WTC11 (cell line): ENCODE measurements at regions not wholly inside any gene's neighbourhood (a gene's known extent, or its start where the extent isn't known, plus 50 kb on each side); places are given as distances from the start of the nearest gene placed in this dataset.
"Not testable (repeated sequence)": the region's sequence is repeated elsewhere in the genome, so short reads cannot be mapped to it uniquely, and the experiment has no call there.

Experiments used
- ATAC-seq: fragments of 200-7000 bp; cut with Tn5 transposase; 2 replicates; pipeline ENCODE4 v1.10.0; 2021; ENCODE audit warnings: mild to moderate bottlenecking, moderate library complexity
- CTCF ChIA-PET: fragments of 300-600 bp; sonication (Branson Sonifier 250); formaldehyde crosslinking; loops from one replicate; lab custom pipeline; 2021; ENCODE audit warnings: antibody characterized with exemption; lab: Charles Lee
- POLR2A ChIA-PET: fragments of 350-600 bp; sonication (Branson Sonifier 250); formaldehyde crosslinking; loops from one replicate; lab custom pipeline; 2021; ENCODE audit warnings: antibody characterized with exemption; lab: Charles Lee
- DNase-seq: peaks from one replicate; pipeline ENCODE4 v3.0.0; 2021; ENCODE audit warnings: low spot score
- H3K27ac Mint-ChIP-seq: 2 replicates; pipeline ENCODE4 v1.8.0; 2021; ENCODE audit warnings: mixed read lengths
- H3K27me3 Mint-ChIP-seq: 2 replicates; pipeline ENCODE4 v1.8.0; 2021; ENCODE audit warnings: low read depth, mild to moderate bottlenecking, moderate library complexity, mixed read lengths
- H3K36me3 Mint-ChIP-seq: 2 replicates; pipeline ENCODE4 v1.8.0; 2021; ENCODE audit warnings: mixed read lengths
- H3K4me1 Mint-ChIP-seq: 2 replicates; pipeline ENCODE4 v1.8.0; 2022; ENCODE audit warnings: mixed read lengths
- H3K4me3 Mint-ChIP-seq: 2 replicates; pipeline ENCODE4 v1.8.0; 2021; ENCODE audit warnings: mild to moderate bottlenecking, moderate library complexity, mixed read lengths
- H3K9me3 Mint-ChIP-seq: 2 replicates; pipeline ENCODE4 v1.8.0; 2021; ENCODE audit warnings: mixed read lengths
- ATF1 ChIP-seq: sonication (generic); formaldehyde crosslinking; IDR thresholded peaks from 2 replicates; pipeline ENCODE4 v1.8.1; 2023; ENCODE audit warnings: mild to moderate bottlenecking, moderate library complexity, missing genetic modification reagents
- FOXJ3 ChIP-seq: sonication (generic); formaldehyde crosslinking; IDR thresholded peaks from 2 replicates; pipeline ENCODE4 v1.9.0; 2021; ENCODE audit warnings: missing genetic modification reagents, mild to moderate bottlenecking, borderline replicate concordance
- FOXP1 ChIP-seq: sonication (generic); formaldehyde crosslinking; IDR thresholded peaks from 2 replicates; pipeline ENCODE4 v1.8.0; 2022; ENCODE audit warnings: missing genetic modification reagents, mild to moderate bottlenecking, moderate library complexity, borderline replicate concordance
- GRHL2 ChIP-seq: fragments of 250-450 bp; sonication (Bioruptor Pico); IDR thresholded peaks from 2 replicates; pipeline ENCODE4 v1.8.0; 2022; ENCODE audit warnings: mild to moderate bottlenecking, moderate library complexity; ENCODE audit not compliant: insufficient replicate concordance, severe bottlenecking
- MXD4 ChIP-seq: fragments of 250-450 bp; sonication (Bioruptor Pico); IDR thresholded peaks from 2 replicates; pipeline ENCODE4 v1.8.0; 2021; ENCODE audit warnings: mild to moderate bottlenecking, moderate library complexity, borderline replicate concordance
- MYBL2 ChIP-seq: sonication (generic); formaldehyde crosslinking; IDR thresholded peaks from 2 replicates; pipeline ENCODE4 v1.8.1; 2023; ENCODE audit warnings: mild to moderate bottlenecking, moderate library complexity, missing genetic modification reagents
- SMAD3 ChIP-seq: sonication (generic); formaldehyde crosslinking; IDR thresholded peaks from 2 replicates; pipeline ENCODE4 v1.8.0; 2022; ENCODE audit warnings: missing genetic modification reagents, mild to moderate bottlenecking, borderline replicate concordance
- TCF7 ChIP-seq: sonication (generic); formaldehyde crosslinking; IDR thresholded peaks from 2 replicates; pipeline ENCODE4 v1.8.0; 2022; ENCODE audit warnings: mild to moderate bottlenecking, low read depth, missing genetic modification reagents, moderate library complexity
- TEAD1 ChIP-seq: sonication (generic); formaldehyde crosslinking; IDR thresholded peaks from 2 replicates; pipeline ENCODE4 v1.8.0; 2022; ENCODE audit warnings: mild to moderate bottlenecking, missing genetic modification reagents
- ZBTB21 ChIP-seq: sonication (generic); formaldehyde crosslinking; IDR thresholded peaks from 2 replicates; pipeline ENCODE4 v1.8.1; 2023; ENCODE audit warnings: mild to moderate bottlenecking, missing genetic modification reagents, borderline replicate concordance
- ZNF219 ChIP-seq: sonication (generic); formaldehyde crosslinking; IDR thresholded peaks from 2 replicates; pipeline ENCODE4 v1.8.0; 2023; ENCODE audit warnings: missing genetic modification reagents, mild to moderate bottlenecking, borderline replicate concordance
- ZNF396 ChIP-seq: fragments of 250-450 bp; sonication (Bioruptor Pico); IDR thresholded peaks from 2 replicates; pipeline ENCODE4 v1.8.0; 2021; ENCODE audit warnings: mild to moderate bottlenecking, moderate library complexity, borderline replicate concordance
- ZNF423 ChIP-seq: fragments of 250-450 bp; sonication (Bioruptor Pico); IDR thresholded peaks from 2 replicates; pipeline ENCODE4 v2.1.2; 2022; ENCODE audit warnings: mild to moderate bottlenecking, moderate library complexity
- TF ChIP-seq, protein P1 (sequence below): sonication (generic); formaldehyde crosslinking; IDR thresholded peaks from 2 replicates; pipeline ENCODE4 v1.8.1; 2022; ENCODE audit warnings: mild to moderate bottlenecking, moderate library complexity, missing genetic modification reagents
- TF ChIP-seq, protein P2 (sequence below): sonication (generic); formaldehyde crosslinking; IDR thresholded peaks from 2 replicates; pipeline ENCODE4 v1.8.0; 2022; ENCODE audit warnings: mild to moderate bottlenecking, missing genetic modification reagents
- TF ChIP-seq, protein P3 (sequence below): sonication (generic); formaldehyde crosslinking; IDR thresholded peaks from 2 replicates; pipeline ENCODE4 v1.8.1; 2022; ENCODE audit warnings: low read depth, missing genetic modification reagents, borderline replicate concordance
- TF ChIP-seq, protein P4 (sequence below): sonication (generic); formaldehyde crosslinking; IDR thresholded peaks from 2 replicates; pipeline ENCODE4 v1.8.0; 2022; ENCODE audit warnings: mild to moderate bottlenecking, missing genetic modification reagents
- TF ChIP-seq, protein P5 (sequence below): sonication (generic); formaldehyde crosslinking; IDR thresholded peaks from 2 replicates; pipeline ENCODE4 v1.8.1; 2023; ENCODE audit warnings: mild to moderate bottlenecking, missing genetic modification reagents, moderate library complexity
- TF ChIP-seq, protein P6 (sequence below): sonication (generic); formaldehyde crosslinking; IDR thresholded peaks from 2 replicates; pipeline ENCODE4 v1.8.1; 2022; ENCODE audit warnings: mild to moderate bottlenecking, missing genetic modification reagents, moderate library complexity, borderline replicate concordance
- TF ChIP-seq, protein P7 (sequence below): fragments of 200-600 bp; IDR thresholded peaks from 2 replicates; pipeline ENCODE4 v1.8.0; 2022; ENCODE audit warnings: antibody characterized with exemption

DNA sequence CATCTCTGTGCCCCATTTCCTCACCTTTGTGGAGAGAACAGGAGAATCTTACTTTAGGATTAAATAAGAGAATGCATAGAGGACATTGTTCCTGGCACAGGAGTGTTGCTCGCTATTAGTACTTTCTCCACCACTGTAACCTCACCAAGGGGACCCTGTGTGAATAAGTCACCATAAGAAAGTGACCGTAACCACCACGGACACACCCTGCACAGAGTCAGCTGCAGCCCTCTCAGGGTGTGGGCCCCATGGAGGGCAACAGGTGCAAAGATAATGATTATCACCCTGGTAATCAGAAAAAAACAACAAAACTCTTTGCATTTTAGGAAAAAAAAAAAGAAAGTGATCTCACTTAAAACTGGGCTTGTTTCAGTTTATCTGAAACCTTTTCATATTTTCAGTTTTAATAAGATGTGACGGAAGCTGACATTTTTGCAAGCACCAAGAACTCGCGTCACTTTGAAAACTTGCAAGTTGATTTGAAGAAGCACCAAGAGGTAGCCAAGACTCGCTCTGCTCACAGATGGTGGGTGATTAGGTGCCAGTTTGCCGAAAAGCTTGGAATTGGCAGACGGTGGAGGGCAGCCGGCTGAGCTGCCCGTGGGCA is 87.0 kb upstream of the VRK1 start (continued):
- TF ChIP-seq, protein P1, sequence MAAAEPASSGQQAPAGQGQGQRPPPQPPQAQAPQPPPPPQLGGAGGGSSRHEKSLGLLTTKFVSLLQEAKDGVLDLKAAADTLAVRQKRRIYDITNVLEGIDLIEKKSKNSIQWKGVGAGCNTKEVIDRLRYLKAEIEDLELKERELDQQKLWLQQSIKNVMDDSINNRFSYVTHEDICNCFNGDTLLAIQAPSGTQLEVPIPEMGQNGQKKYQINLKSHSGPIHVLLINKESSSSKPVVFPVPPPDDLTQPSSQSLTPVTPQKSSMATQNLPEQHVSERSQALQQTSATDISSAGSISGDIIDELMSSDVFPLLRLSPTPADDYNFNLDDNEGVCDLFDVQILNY, result no peak

DNA sequence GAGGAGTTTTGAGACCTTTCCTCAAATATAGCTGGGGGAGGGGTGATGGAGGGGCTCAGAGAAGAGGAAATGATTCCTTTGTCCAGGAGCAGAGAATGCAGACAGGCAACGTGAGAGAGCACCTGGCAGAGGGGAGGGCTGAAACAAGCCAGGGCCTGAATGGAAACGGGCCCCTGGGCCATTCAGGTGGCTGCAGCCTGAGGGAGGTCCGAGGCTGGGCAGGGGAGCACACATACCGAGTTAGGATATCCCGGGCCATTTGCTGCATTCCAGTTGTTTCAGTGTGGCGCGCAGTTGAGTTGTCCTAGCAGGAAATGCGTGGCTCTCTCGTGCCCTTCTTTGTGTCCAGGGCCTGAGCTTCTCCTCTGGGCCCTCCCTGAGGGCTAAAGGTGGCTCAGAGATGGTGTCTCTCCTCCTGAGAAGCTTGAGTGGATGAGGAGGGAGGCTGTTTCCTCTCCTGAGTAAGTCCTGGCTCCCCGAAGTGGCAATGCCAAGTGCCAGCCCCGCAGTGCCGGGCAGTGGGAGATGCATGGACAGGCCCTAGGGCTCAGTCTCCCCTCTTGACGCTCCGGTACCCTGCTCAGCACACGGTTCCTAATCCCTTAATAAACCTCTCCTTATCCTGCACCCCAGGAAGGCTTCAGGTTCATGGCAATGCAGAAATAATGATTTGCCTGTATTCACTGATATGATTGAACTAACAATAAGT is 85.5 kb upstream of the VRK1 start:
- H3K27ac Mint-ChIP-seq, result no peak overlapping the region

DNA sequence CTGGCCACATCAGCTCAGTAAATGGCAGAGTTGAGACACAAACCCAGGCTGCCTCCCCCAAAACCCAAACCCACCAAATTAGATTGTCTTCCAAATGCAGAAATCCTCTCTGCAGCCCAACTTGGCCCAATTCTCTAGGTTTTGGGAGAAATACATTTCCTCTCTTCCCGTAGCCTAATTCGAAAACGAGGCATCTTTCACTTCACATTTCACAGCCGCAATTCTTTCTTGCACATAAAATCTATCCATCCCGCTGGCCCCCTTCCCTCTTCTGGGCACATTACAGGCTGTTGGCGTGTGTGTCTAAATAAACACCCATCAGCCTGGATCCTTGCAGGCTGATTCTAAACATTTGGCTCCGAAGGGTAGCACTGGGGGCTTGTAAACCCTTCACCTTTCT is 83.8 kb upstream of the VRK1 start:
- no peak for TF ChIP-seq GRHL2 (CRISPR knock-in tag)
- TF ChIP-seq TEAD1, result no peak
- no peak for TF ChIP-seq ZBTB21 (CRISPR knock-in tag)
- TF ChIP-seq FOXP1, result no peak
- TF ChIP-seq MYBL2, result no peak
- TF ChIP-seq, protein P2, sequence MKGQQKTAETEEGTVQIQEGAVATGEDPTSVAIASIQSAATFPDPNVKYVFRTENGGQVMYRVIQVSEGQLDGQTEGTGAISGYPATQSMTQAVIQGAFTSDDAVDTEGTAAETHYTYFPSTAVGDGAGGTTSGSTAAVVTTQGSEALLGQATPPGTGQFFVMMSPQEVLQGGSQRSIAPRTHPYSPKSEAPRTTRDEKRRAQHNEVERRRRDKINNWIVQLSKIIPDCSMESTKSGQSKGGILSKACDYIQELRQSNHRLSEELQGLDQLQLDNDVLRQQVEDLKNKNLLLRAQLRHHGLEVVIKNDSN (CRISPR knock-in tag), result no peak
- TF ChIP-seq, protein P3, sequence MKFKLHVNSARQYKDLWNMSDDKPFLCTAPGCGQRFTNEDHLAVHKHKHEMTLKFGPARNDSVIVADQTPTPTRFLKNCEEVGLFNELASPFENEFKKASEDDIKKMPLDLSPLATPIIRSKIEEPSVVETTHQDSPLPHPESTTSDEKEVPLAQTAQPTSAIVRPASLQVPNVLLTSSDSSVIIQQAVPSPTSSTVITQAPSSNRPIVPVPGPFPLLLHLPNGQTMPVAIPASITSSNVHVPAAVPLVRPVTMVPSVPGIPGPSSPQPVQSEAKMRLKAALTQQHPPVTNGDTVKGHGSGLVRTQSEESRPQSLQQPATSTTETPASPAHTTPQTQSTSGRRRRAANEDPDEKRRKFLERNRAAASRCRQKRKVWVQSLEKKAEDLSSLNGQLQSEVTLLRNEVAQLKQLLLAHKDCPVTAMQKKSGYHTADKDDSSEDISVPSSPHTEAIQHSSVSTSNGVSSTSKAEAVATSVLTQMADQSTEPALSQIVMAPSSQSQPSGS (CRISPR knock-in tag), result no peak
- no peak for TF ChIP-seq TCF7 (CRISPR knock-in tag)
- no peak for TF ChIP-seq ATF1 (CRISPR knock-in tag)
- ATAC-seq (no peak), DNase-seq (no peak)
- no peak overlapping the region for H3K27ac Mint-ChIP-seq
- H3K27me3 Mint-ChIP-seq, result peaks cover 13% of the 10 kb centered on the region
- no peak overlapping the region for H3K4me3 Mint-ChIP-seq
- ChIA-PET CTCF (interaction anchor here (1.5 kb wide), 1 partner anchor 27 kb away, joined by 3 read pairs; no protein-coding TSS in a partner anchor), POLR2A (interaction anchor here (0.6 to 0.7 kb wide), 2 partner anchors 156 to 551 kb away, joined by 3 read pairs; no protein-coding TSS in a partner anchor)
- H3K36me3 Mint-ChIP-seq, result no peaks in the 10 kb centered on the region
- H3K4me1 Mint-ChIP-seq, result 0 out of 2 replicates have a peak, but pooled peaks cover 17% of the 10 kb centered on the region
- H3K9me3 Mint-ChIP-seq, result no peaks in the 10 kb centered on the region

More for the DNA sequence above, 85.5 kb upstream of the VRK1 start:
- ATAC-seq (peak; percentile 75), DNase-seq (peak; percentile 34)
- Mint-ChIP-seq H3K4me3 (no peak overlapping the region), H3K9me3 (no peaks in the 10 kb centered on the region), H3K27me3 (no peaks in the 10 kb centered on the region; the same call in 1 of the 2 replicates), H3K36me3 (no peaks in the 10 kb centered on the region), H3K4me1 (0 out of 2 replicates have a peak, but pooled peaks cover 8% of the 10 kb centered on the region)
- ChIA-PET CTCF (no interaction called here), POLR2A (no interaction called here)
- TF ChIP-seq, protein P4, sequence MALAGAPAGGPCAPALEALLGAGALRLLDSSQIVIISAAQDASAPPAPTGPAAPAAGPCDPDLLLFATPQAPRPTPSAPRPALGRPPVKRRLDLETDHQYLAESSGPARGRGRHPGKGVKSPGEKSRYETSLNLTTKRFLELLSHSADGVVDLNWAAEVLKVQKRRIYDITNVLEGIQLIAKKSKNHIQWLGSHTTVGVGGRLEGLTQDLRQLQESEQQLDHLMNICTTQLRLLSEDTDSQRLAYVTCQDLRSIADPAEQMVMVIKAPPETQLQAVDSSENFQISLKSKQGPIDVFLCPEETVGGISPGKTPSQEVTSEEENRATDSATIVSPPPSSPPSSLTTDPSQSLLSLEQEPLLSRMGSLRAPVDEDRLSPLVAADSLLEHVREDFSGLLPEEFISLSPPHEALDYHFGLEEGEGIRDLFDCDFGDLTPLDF (CRISPR knock-in tag), result no peak
- TF ChIP-seq FOXJ3 (CRISPR knock-in tag) (no peak), ZNF219 (CRISPR knock-in tag) (no peak), FOXP1 (no peak), ZNF396 (no peak), SMAD3 (no peak), ZNF423 (no peak), MXD4 (CRISPR knock-in tag) (no peak)
- TF ChIP-seq, protein P5, sequence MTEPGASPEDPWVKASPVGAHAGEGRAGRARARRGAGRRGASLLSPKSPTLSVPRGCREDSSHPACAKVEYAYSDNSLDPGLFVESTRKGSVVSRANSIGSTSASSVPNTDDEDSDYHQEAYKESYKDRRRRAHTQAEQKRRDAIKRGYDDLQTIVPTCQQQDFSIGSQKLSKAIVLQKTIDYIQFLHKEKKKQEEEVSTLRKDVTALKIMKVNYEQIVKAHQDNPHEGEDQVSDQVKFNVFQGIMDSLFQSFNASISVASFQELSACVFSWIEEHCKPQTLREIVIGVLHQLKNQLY, result no peak
- TF ChIP-seq, protein P6, sequence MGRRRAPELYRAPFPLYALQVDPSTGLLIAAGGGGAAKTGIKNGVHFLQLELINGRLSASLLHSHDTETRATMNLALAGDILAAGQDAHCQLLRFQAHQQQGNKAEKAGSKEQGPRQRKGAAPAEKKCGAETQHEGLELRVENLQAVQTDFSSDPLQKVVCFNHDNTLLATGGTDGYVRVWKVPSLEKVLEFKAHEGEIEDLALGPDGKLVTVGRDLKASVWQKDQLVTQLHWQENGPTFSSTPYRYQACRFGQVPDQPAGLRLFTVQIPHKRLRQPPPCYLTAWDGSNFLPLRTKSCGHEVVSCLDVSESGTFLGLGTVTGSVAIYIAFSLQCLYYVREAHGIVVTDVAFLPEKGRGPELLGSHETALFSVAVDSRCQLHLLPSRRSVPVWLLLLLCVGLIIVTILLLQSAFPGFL (CRISPR knock-in tag), result no peak
- TF ChIP-seq, protein P7, sequence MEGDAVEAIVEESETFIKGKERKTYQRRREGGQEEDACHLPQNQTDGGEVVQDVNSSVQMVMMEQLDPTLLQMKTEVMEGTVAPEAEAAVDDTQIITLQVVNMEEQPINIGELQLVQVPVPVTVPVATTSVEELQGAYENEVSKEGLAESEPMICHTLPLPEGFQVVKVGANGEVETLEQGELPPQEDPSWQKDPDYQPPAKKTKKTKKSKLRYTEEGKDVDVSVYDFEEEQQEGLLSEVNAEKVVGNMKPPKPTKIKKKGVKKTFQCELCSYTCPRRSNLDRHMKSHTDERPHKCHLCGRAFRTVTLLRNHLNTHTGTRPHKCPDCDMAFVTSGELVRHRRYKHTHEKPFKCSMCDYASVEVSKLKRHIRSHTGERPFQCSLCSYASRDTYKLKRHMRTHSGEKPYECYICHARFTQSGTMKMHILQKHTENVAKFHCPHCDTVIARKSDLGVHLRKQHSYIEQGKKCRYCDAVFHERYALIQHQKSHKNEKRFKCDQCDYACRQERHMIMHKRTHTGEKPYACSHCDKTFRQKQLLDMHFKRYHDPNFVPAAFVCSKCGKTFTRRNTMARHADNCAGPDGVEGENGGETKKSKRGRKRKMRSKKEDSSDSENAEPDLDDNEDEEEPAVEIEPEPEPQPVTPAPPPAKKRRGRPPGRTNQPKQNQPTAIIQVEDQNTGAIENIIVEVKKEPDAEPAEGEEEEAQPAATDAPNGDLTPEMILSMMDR, result no peak

DNA sequence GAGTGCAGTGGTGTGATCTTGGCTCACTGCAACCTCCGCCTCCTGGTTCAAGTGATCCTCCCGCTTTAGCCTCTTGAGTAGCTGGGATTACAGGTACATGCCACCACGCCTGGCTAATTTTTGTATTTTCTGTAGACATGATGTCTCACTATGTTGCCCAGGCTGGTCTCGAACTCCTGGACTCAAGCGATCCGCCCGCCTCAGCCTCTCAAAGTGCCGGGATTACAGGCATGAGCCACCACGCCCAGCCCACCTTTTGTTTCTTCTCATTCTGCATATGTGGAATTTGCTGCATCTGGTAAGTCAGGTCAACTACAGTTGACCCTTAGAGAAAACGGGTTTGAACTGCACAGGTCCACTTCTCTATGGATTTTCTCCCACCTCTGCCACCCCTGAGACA is 82.6 kb upstream of the VRK1 start:
- H3K9me3 Mint-ChIP-seq, DNase-seq, H3K27ac Mint-ChIP-seq, H3K4me3 Mint-ChIP-seq, CTCF ChIA-PET, POLR2A ChIA-PET, H3K36me3 Mint-ChIP-seq, ATAC-seq: not testable (repeated sequence)
- H3K4me1 Mint-ChIP-seq, result 0 out of 2 replicates have a peak, but pooled peaks cover 17% of the 10 kb centered on the region
- H3K27me3 Mint-ChIP-seq, result peaks cover 24% of the 10 kb centered on the region
